ENCODE measurements at regions not wholly inside any gene's neighbourhood (a gene's known extent, or its start where the extent isn't known, plus 50 kb on each side); places are given as distances from the start of the nearest gene placed in this dataset.

- no peak for TF ChIP-seq CTCF (IDR thresholded peaks at IDR 0.05 in 4 of 5, conservative IDR thresholded peaks at IDR 0.05 in 1 of 5)
- no peak for TF ChIP-seq POLR2A (IDR thresholded peaks at IDR 0.05)
Observed at GRCh38 chr4:171718069-171718468, 95.1 kb upstream of the GALNTL6 start.

All from gastrocnemius medialis (tissue), 4 donors.